AG04450 (cell line): ENCODE measurements at regions not wholly inside any gene's neighbourhood (a gene's known extent, or its start where the extent isn't known, plus 50 kb on each side); places are given as distances from the start of the nearest gene placed in this dataset.

ENCODE experiments used
- CTCF ChIA-PET: fragments of 300-600, 350-600 bp; formaldehyde crosslinking; extraction: SDS; loops from one replicate; lab custom pipeline; 2022; ENCODE audit warnings: antibody characterized with exemption, inconsistent platforms; lab: Charles Lee
- POLR2A ChIA-PET: fragments of 350-600 bp; formaldehyde crosslinking; extraction: SDS; loops from one replicate; lab custom pipeline; 2021; ENCODE audit warnings: antibody characterized with exemption, inconsistent platforms; lab: Yijun Ruan, JAX
- DNase-seq: peaks from one replicate; pipeline ENCODE4 v3.0.0-alpha.2; 2011; ENCODE audit warnings: low read depth, low spot score
- H3K27ac ChIP-seq: one replicate; pipeline ENCODE4 v1.5.1; 2012; ENCODE audit warnings: low read depth, low read length, control low read depth
- H3K27me3 ChIP-seq: one replicate; pipeline ENCODE4 v1.6.0; 2012; ENCODE audit warnings: low read length; ENCODE audit not compliant: control insufficient read depth, insufficient read depth
- H3K4me3 ChIP-seq: 2 replicates; pipeline ENCODE4 v1.5.1; 2011; ENCODE audit warnings: mild to moderate bottlenecking, low read depth, low read length, control low read depth
- H3K9me3 ChIP-seq: 2 replicates; pipeline ENCODE4 v1.5.1; 2012; ENCODE audit warnings: low read length; ENCODE audit not compliant: control insufficient read depth, insufficient read depth
- TF ChIP-seq, protein P1 (sequence below): IDR thresholded peaks from 2 replicates; pipeline ENCODE4 v1.5.1; 2011; ENCODE audit warnings: low read depth, low read length, control low read depth, inconsistent platforms

DNA sequence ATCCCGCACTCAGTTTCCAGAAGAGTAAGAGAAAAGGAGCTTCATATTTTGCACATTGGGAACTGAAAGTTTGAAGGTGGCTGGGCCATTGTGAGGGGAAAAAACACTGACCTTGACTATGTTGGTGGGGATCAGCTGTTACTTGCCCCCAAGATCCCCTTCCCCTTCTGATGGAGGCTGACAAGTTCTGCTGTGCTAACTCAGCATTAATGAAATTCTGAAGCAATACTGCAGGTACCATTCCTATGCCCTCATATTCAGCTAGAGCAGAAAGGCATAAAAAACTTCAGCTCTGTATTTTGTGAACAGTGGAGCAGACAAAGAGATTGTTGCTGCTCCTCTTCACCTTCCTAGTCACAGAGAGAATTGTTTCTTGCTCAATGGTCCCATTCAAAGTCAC is 1013.8 kb upstream of the C9orf72 start:
- ChIA-PET POLR2A (no interaction called here), CTCF (no interaction called here)
- Histone ChIP-seq H3K4me3 (no peak overlapping the region), H3K9me3 (peaks cover 11% of the 10 kb centered on the region; the same call in 1 of the 2 replicates), H3K27ac (no peak overlapping the region), H3K27me3 (no peaks in the 10 kb centered on the region)
- TF ChIP-seq, protein P1, sequence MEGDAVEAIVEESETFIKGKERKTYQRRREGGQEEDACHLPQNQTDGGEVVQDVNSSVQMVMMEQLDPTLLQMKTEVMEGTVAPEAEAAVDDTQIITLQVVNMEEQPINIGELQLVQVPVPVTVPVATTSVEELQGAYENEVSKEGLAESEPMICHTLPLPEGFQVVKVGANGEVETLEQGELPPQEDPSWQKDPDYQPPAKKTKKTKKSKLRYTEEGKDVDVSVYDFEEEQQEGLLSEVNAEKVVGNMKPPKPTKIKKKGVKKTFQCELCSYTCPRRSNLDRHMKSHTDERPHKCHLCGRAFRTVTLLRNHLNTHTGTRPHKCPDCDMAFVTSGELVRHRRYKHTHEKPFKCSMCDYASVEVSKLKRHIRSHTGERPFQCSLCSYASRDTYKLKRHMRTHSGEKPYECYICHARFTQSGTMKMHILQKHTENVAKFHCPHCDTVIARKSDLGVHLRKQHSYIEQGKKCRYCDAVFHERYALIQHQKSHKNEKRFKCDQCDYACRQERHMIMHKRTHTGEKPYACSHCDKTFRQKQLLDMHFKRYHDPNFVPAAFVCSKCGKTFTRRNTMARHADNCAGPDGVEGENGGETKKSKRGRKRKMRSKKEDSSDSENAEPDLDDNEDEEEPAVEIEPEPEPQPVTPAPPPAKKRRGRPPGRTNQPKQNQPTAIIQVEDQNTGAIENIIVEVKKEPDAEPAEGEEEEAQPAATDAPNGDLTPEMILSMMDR = no peak
- DNase-seq = no peak

DNA sequence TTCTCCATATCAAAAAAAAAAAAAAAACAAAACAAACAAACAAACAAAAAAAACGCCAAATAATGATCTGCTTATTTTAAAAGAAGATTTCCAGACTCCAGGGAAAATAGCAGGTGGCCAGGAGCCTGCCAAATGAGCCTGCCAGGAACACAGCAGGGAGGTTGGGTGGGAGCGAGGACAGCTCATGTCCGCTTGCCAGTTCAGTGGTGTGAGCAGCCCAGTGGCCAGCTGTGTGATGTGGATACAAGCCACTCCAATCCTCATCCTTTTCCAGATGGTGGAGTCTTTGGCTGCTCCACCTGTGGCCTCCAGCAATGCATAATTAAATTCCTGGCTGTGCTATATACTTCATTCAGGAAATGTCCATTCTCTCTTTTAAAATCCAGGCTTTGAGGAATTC is 1025.1 kb upstream of the C9orf72 start:
- POLR2A ChIA-PET = no interaction called here
- CTCF ChIA-PET = no interaction called here
- H3K27me3 ChIP-seq = no peaks in the 10 kb centered on the region
- H3K9me3 ChIP-seq = no peaks in the 10 kb centered on the region
- TF ChIP-seq, protein P1 = no peak
- H3K4me3 ChIP-seq = no peak overlapping the region
- DNase-seq = no peak
- no peak overlapping the region for H3K27ac ChIP-seq

DNA sequence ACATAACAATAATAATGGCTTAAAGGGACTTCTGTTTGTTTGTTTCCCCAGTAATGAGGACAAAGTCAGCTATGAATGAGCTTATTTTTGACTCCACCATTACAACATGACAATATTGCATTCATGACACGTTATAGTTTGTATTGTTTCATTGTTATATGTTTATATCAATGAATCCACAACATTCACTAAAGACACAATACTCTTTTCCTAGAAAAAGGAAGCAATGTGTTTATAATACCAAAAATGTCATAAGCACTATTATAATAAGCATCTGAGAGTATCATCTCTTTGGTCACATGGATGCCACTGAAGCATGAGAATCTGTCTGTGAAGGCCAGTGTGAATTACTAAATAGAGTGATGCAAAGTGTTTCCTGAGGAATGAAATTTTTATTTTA is 1026.9 kb upstream of the C9orf72 start:
- TF ChIP-seq, protein P1 = no peak
- DNase-seq = no peak
- H3K9me3 ChIP-seq = no peaks in the 10 kb centered on the region
- no peak overlapping the region for H3K27ac ChIP-seq
- ChIA-PET POLR2A (no interaction called here), CTCF (no interaction called here)
- no peaks in the 10 kb centered on the region for H3K27me3 ChIP-seq
- H3K4me3 ChIP-seq = no peak overlapping the region

DNA sequence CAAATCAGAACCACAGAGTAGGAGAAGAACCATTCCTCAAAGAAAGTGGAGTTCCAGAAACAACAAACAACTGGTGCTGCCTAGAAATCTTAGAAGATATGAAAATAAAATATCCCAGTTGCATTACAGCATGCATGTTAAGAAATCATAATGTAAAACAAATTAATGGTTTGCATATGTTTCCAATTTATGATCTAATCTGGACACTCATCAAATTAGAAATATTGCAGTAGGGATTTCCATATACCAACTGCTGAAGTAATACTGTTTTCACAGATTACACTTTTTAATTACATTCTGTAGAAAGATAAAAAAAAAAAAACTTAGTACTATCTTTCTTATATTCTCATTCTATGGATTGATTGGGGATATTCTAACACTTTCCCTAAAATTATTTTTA is 1034.6 kb upstream of the C9orf72 start:
- ChIA-PET CTCF (no interaction called here), POLR2A (no interaction called here)
- TF ChIP-seq, protein P1 = no peak
- Histone ChIP-seq H3K9me3 (peaks cover 7% of the 10 kb centered on the region), H3K27me3 (no peaks in the 10 kb centered on the region), H3K27ac (no peak overlapping the region), H3K4me3 (no peak overlapping the region)
- no peak for DNase-seq

DNA sequence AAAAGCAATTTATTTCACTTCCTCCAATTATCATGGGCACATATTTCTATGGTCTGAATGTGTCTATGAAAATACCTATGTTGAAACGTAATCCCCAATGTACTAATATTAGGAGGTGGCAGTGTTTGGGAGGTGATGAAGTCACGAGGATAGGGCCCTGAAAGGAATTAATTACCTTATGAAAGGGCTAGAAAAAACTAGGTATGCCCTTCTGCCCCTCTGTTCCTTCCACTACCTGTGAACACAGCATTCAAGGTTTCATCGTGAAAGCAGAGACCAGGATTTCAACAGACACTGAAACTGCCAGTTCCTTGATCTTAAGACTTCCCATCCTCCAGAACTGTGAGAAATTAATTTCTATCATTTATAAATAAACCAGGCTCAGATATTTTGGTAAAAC is 1037.1 kb upstream of the C9orf72 start:
- H3K27me3 ChIP-seq = no peaks in the 10 kb centered on the region
- H3K27ac ChIP-seq = no peak overlapping the region
- TF ChIP-seq, protein P1 = no peak
- ChIA-PET POLR2A (no interaction called here), CTCF (no interaction called here)
- no peak for DNase-seq
- no peak overlapping the region for H3K4me3 ChIP-seq
- peaks cover 7% of the 10 kb centered on the region for H3K9me3 ChIP-seq
